ENCODE measurements at regions not wholly inside any gene's neighbourhood (a gene's known extent, or its start where the extent isn't known, plus 50 kb on each side); places are given as distances from the start of the nearest gene placed in this dataset.

GRCh38 chr18:65399091-65399490 lies 351.7 kb upstream of the CDH7 start:
- Histone ChIP-seq H3K4me2 (ENCODE audit: low read depth, low read length, poor library complexity, severe bottlenecking) (no peak overlapping the region), H4K20me1 (ENCODE audit: low read depth, low read length) (no peaks in the 10 kb centered on the region), H2AFZ (ENCODE audit: low read depth, low read length, severe bottlenecking) (no peak overlapping the region), H3K9me3 (ENCODE audit: insufficient read depth, low read length) (no peaks in the 10 kb centered on the region), H3F3A (ENCODE audit: insufficient read depth) (no peaks in the 10 kb centered on the region), H3K27me3 (ENCODE audit: low read length) (no peaks in the 10 kb centered on the region), H3K36me3 (ENCODE audit: low read length) (no peaks in the 10 kb centered on the region), H3K27ac (ENCODE audit: low read depth, low read length) (no peak overlapping the region), H3K4me3 (ENCODE audit: insufficient read depth, low read length, poor library complexity, severe bottlenecking) (no peak overlapping the region), H3K9me2 (replicated peaks; ENCODE audit: insufficient read depth, low read length) (no peaks in the 10 kb centered on the region), H3K79me2 (ENCODE audit: insufficient read depth, low read length) (no peaks in the 10 kb centered on the region), H3K9ac (ENCODE audit: low read length) (no peak overlapping the region)
- TF ChIP-seq CTCF (IDR thresholded peaks at IDR 0.05; ENCODE audit: insufficient read depth, low read length, poor library complexity, severe bottlenecking): no peak
- TF ChIP-seq EZH2phosphoT487 (conservative IDR thresholded peaks at IDR 0.05; ENCODE audit: low read length): no peak

- no peaks in the 10 kb centered on the region for H3K9me3 ChIP-seq (ENCODE audit: insufficient read depth, low read length)
- H3K4me2 ChIP-seq (ENCODE audit: low read depth, low read length, poor library complexity, severe bottlenecking): no peak overlapping the region
- H3K9me2 ChIP-seq (replicated peaks; ENCODE audit: insufficient read depth, low read length): no peaks in the 10 kb centered on the region
- no peaks in the 10 kb centered on the region for H3K36me3 ChIP-seq (ENCODE audit: low read length)
- no peaks in the 10 kb centered on the region for H4K20me1 ChIP-seq (ENCODE audit: low read depth, low read length)
- no peak overlapping the region for H2AFZ ChIP-seq (ENCODE audit: low read depth, low read length, severe bottlenecking)
- no peaks in the 10 kb centered on the region for H3K79me2 ChIP-seq (ENCODE audit: insufficient read depth, low read length)
- H3F3A ChIP-seq (ENCODE audit: insufficient read depth): no peaks in the 10 kb centered on the region
- H3K27ac ChIP-seq (ENCODE audit: low read depth, low read length): no peak overlapping the region
- TF ChIP-seq EZH2phosphoT487 (conservative IDR thresholded peaks at IDR 0.05; ENCODE audit: low read length) (no peak), CTCF (IDR thresholded peaks at IDR 0.05; ENCODE audit: insufficient read depth, low read length, poor library complexity, severe bottlenecking) (no peak)
- no peaks in the 10 kb centered on the region for H3K27me3 ChIP-seq (ENCODE audit: low read length)
- no peak overlapping the region for H3K9ac ChIP-seq (ENCODE audit: low read length)
- H3K4me3 ChIP-seq (ENCODE audit: insufficient read depth, low read length, poor library complexity, severe bottlenecking): no peak overlapping the region
These were observed 352.3 kb upstream of the CDH7 start for GRCh38 chr18:65398347-65399075.

- Histone ChIP-seq H3K9ac (ENCODE audit: low read length) (no peak overlapping the region), H3K9me2 (replicated peaks; ENCODE audit: insufficient read depth, low read length) (no peaks in the 10 kb centered on the region), H3K36me3 (ENCODE audit: low read length) (no peaks in the 10 kb centered on the region), H2AFZ (ENCODE audit: low read depth, low read length, severe bottlenecking) (no peak overlapping the region), H3K4me3 (ENCODE audit: insufficient read depth, low read length, poor library complexity, severe bottlenecking) (no peak overlapping the region), H3F3A (ENCODE audit: insufficient read depth) (no peaks in the 10 kb centered on the region), H3K4me2 (ENCODE audit: low read depth, low read length, poor library complexity, severe bottlenecking) (no peak overlapping the region), H3K79me2 (ENCODE audit: insufficient read depth, low read length) (no peaks in the 10 kb centered on the region), H3K9me3 (ENCODE audit: insufficient read depth, low read length) (no peaks in the 10 kb centered on the region), H3K27ac (ENCODE audit: low read depth, low read length) (no peak overlapping the region), H3K27me3 (ENCODE audit: low read length) (no peaks in the 10 kb centered on the region), H4K20me1 (ENCODE audit: low read depth, low read length) (no peaks in the 10 kb centered on the region)
- TF ChIP-seq EZH2phosphoT487 (conservative IDR thresholded peaks at IDR 0.05; ENCODE audit: low read length): no peak
These were observed 369.8 kb upstream of the CDH7 start for GRCh38 chr18:65380986-65381385.

GRCh38 chr18:65380571-65380970 lies 370.2 kb upstream of the CDH7 start:
- Histone ChIP-seq H3K4me3 (ENCODE audit: insufficient read depth, low read length, poor library complexity, severe bottlenecking) (no peak overlapping the region), H3K27ac (ENCODE audit: low read depth, low read length) (no peak overlapping the region), H3K36me3 (ENCODE audit: low read length) (no peaks in the 10 kb centered on the region), H3K9ac (ENCODE audit: low read length) (no peak overlapping the region), H3K27me3 (ENCODE audit: low read length) (no peaks in the 10 kb centered on the region), H2AFZ (ENCODE audit: low read depth, low read length, severe bottlenecking) (no peak overlapping the region), H4K20me1 (ENCODE audit: low read depth, low read length) (no peaks in the 10 kb centered on the region), H3K9me2 (replicated peaks; ENCODE audit: insufficient read depth, low read length) (no peaks in the 10 kb centered on the region), H3F3A (ENCODE audit: insufficient read depth) (no peaks in the 10 kb centered on the region), H3K79me2 (ENCODE audit: insufficient read depth, low read length) (no peaks in the 10 kb centered on the region), H3K9me3 (ENCODE audit: insufficient read depth, low read length) (no peaks in the 10 kb centered on the region), H3K4me2 (ENCODE audit: low read depth, low read length, poor library complexity, severe bottlenecking) (no peak overlapping the region)
- TF ChIP-seq EZH2phosphoT487 (conservative IDR thresholded peaks at IDR 0.05; ENCODE audit: low read length) (no peak), CTCF (IDR thresholded peaks at IDR 0.05; ENCODE audit: insufficient read depth, low read length, poor library complexity, severe bottlenecking) (no peak)

All from SU-DHL-6 (cell line).